Epithelial cell of esophagus (primary cell): ENCODE measurements at regions not wholly inside any gene's neighbourhood (a gene's known extent, or its start where the extent isn't known, plus 50 kb on each side); places are given as distances from the start of the nearest gene placed in this dataset.
A peak's percentile ranks its signal among the peaks of the same experiment; 100 is the strongest.

Experiments
- DNase-seq: peaks from one replicate; pipeline ENCODE4 v3.0.0; 2010; ENCODE audit warnings: low read depth
- H3K4me3 ChIP-seq: 2 replicates; pipeline ENCODE4 v1.5.1; 2011; ENCODE audit warnings: mild to moderate bottlenecking, low read length, control low read depth
- TF ChIP-seq, protein P1 (sequence below): IDR thresholded peaks from 2 replicates; pipeline ENCODE4 v1.5.1; 2011; ENCODE audit warnings: low read depth, mild to moderate bottlenecking, low read length, control low read depth, inconsistent platforms; ENCODE audit not compliant: insufficient read depth; ENCODE audit errors: missing control alignments

GRCh38 chr9:33676746-33677505 is 118.4 kb upstream of the PRSS3 start:
- peak overlapping the region; percentile 39 for H3K4me3 ChIP-seq
- TF ChIP-seq, protein P1, sequence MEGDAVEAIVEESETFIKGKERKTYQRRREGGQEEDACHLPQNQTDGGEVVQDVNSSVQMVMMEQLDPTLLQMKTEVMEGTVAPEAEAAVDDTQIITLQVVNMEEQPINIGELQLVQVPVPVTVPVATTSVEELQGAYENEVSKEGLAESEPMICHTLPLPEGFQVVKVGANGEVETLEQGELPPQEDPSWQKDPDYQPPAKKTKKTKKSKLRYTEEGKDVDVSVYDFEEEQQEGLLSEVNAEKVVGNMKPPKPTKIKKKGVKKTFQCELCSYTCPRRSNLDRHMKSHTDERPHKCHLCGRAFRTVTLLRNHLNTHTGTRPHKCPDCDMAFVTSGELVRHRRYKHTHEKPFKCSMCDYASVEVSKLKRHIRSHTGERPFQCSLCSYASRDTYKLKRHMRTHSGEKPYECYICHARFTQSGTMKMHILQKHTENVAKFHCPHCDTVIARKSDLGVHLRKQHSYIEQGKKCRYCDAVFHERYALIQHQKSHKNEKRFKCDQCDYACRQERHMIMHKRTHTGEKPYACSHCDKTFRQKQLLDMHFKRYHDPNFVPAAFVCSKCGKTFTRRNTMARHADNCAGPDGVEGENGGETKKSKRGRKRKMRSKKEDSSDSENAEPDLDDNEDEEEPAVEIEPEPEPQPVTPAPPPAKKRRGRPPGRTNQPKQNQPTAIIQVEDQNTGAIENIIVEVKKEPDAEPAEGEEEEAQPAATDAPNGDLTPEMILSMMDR, result no peak
- DNase-seq, result peak; percentile 10

- H3K4me3 ChIP-seq, result no peak overlapping the region
- no peak for DNase-seq
- TF ChIP-seq, protein P1, result no peak
Measured at GRCh38 chr9:33677506-33677809, 117.9 kb upstream of the PRSS3 start.

DNA sequence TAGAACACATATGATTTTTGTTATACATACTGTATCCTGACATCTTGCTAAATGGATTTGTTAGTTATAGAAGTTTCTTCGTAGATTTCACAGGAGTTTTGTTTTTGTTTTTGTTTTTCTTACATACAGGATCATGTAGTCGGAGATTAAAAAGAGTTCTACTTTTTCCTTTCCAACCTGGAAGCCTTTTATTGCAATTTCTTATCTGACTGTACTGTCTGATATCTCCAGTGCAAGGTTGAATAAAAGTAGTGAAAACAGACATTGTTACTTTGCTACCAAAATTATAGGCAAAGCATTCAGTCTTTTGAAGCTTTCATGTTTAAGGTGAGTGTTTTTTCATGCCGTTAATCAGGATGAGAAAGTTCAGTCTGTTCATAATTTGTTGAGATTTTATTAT is 117.4 kb upstream of the PRSS3 start:
- TF ChIP-seq, protein P1, result no peak
- H3K4me3 ChIP-seq, result no peak overlapping the region

GRCh38 chr9:33682551-33682950 is 112.8 kb upstream of the PRSS3 start:
- TF ChIP-seq, protein P1, result no peak
- no peak overlapping the region for H3K4me3 ChIP-seq
- DNase-seq, result no peak

More for the DNA sequence above, 117.4 kb upstream of the PRSS3 start:
- DNase-seq, result no peak

- H3K4me3 ChIP-seq, result no peak overlapping the region
- DNase-seq, result no peak
- TF ChIP-seq, protein P1, result no peak
Measured at GRCh38 chr9:33684831-33685230, 110.5 kb upstream of the PRSS3 start.

GRCh38 chr9:33686942-33687341 is 108.4 kb upstream of the PRSS3 start:
- TF ChIP-seq, protein P1, result no peak
- no peak overlapping the region for H3K4me3 ChIP-seq
- DNase-seq, result no peak

- H3K4me3 ChIP-seq, result no peak overlapping the region
- TF ChIP-seq, protein P1, result no peak
- DNase-seq, result peak; percentile 54
Measured at GRCh38 chr9:33687779-33688178, 107.6 kb upstream of the PRSS3 start.
